ENCODE measurements at regions not wholly inside any gene's neighbourhood (a gene's known extent, or its start where the extent isn't known, plus 50 kb on each side); places are given as distances from the start of the nearest gene placed in this dataset.

- ChIA-PET CTCF (interaction anchor here (1.3 kb wide), 1 partner anchor 678 kb away, joined by 3 read pairs; no protein-coding TSS in a partner anchor), POLR2A (ENCODE audit: unreplicated experiment) (no interaction called here)
- Histone ChIP-seq H3K4me1 (replicated peaks; ENCODE audit: insufficient read depth) (no peaks in the 10 kb centered on the region), H3K4me2 (no peak overlapping the region), H3K36me3 (ENCODE audit: low read depth) (no peaks in the 10 kb centered on the region), H3K9me2 (ENCODE audit: insufficient read depth) (no peaks in the 10 kb centered on the region), H3K27me3 (ENCODE audit: insufficient read depth, low read depth) (no peaks in the 10 kb centered on the region), H4K20me1 (ENCODE audit: insufficient read depth) (no peaks in the 10 kb centered on the region), H3F3A (ENCODE audit: insufficient read depth, low read depth) (no peaks in the 10 kb centered on the region), H3K4me3 (no peak overlapping the region), H2AFZ (no peak overlapping the region), H3K79me2 (ENCODE audit: low read depth) (no peaks in the 10 kb centered on the region), H3K27ac (no peak overlapping the region), H3K9me3 (ENCODE audit: insufficient read depth, low read depth) (no peaks in the 10 kb centered on the region)
- no TSS peak for BruUV-seq (replicated peaks)
- intact Hi-C loops (cut with micrococcal nuclease; ENCODE audit: unreplicated experiment) = no loop called here
- DNase-seq = no peak
- TF ChIP-seq EZH2 (IDR thresholded peaks at IDR 0.05; ENCODE audit: low read depth) (no peak), CTCF (conservative IDR thresholded peaks at IDR 0.05) (no peak)
Observed at GRCh38 chr6:55954436-55954835, 79.0 kb upstream of the BMP5 start.

GRCh38 chr6:55953335-55953734 lies 77.9 kb upstream of the BMP5 start:
- BruUV-seq (replicated peaks) = no TSS peak
- no peak overlapping the region for H2AFZ ChIP-seq
- H3K9me2 ChIP-seq (ENCODE audit: insufficient read depth) = no peaks in the 10 kb centered on the region
- H3K36me3 ChIP-seq (ENCODE audit: low read depth) = no peaks in the 10 kb centered on the region
- no peaks in the 10 kb centered on the region for H3F3A ChIP-seq (ENCODE audit: insufficient read depth, low read depth)
- H3K79me2 ChIP-seq (ENCODE audit: low read depth) = no peaks in the 10 kb centered on the region
- no peaks in the 10 kb centered on the region for H3K9me3 ChIP-seq (ENCODE audit: insufficient read depth, low read depth)
- H3K4me3 ChIP-seq = no peak overlapping the region
- no peak for DNase-seq
- no peaks in the 10 kb centered on the region for H3K4me1 ChIP-seq (replicated peaks; ENCODE audit: insufficient read depth)
- TF ChIP-seq CTCF (conservative IDR thresholded peaks at IDR 0.05) = peak; percentile 60
- TF ChIP-seq EZH2 (IDR thresholded peaks at IDR 0.05; ENCODE audit: low read depth) = no peak
- ChIA-PET POLR2A (ENCODE audit: unreplicated experiment) (no interaction called here), CTCF (no interaction called here)
- H3K4me2 ChIP-seq = peak overlapping the region; percentile 3; the same call in 1 of the 2 replicates
- no peak overlapping the region for H3K27ac ChIP-seq
- intact Hi-C loops (cut with micrococcal nuclease; ENCODE audit: unreplicated experiment) = loop anchor here (2.0 kb wide), 1 partner anchor 509 kb away; no protein-coding TSS in a partner anchor
- H3K27me3 ChIP-seq (ENCODE audit: insufficient read depth, low read depth) = no peaks in the 10 kb centered on the region
- H4K20me1 ChIP-seq (ENCODE audit: insufficient read depth) = no peaks in the 10 kb centered on the region

GRCh38 chr6:55950071-55950814 lies 74.9 kb upstream of the BMP5 start:
- intact Hi-C loops (cut with micrococcal nuclease; ENCODE audit: unreplicated experiment) = no loop called here
- H4K20me1 ChIP-seq (ENCODE audit: insufficient read depth) = no peaks in the 10 kb centered on the region
- no peaks in the 10 kb centered on the region for H3F3A ChIP-seq (ENCODE audit: insufficient read depth, low read depth)
- H3K36me3 ChIP-seq (ENCODE audit: low read depth) = no peaks in the 10 kb centered on the region
- H3K79me2 ChIP-seq (ENCODE audit: low read depth) = no peaks in the 10 kb centered on the region
- H2AFZ ChIP-seq = no peak overlapping the region
- no TSS peak for BruUV-seq (replicated peaks)
- H3K9me3 ChIP-seq (ENCODE audit: insufficient read depth, low read depth) = no peaks in the 10 kb centered on the region
- TF ChIP-seq CTCF (conservative IDR thresholded peaks at IDR 0.05) (no peak), EZH2 (IDR thresholded peaks at IDR 0.05; ENCODE audit: low read depth) (no peak)
- ChIA-PET POLR2A (ENCODE audit: unreplicated experiment) (no interaction called here), CTCF (no interaction called here)
- no peak overlapping the region for H3K4me2 ChIP-seq
- no peaks in the 10 kb centered on the region; the same call in 1 of the 2 replicates for H3K9me2 ChIP-seq (ENCODE audit: insufficient read depth)
- no peak overlapping the region for H3K4me3 ChIP-seq
- no peak for DNase-seq
- H3K27me3 ChIP-seq (ENCODE audit: insufficient read depth, low read depth) = no peaks in the 10 kb centered on the region
- H3K27ac ChIP-seq = no peak overlapping the region
- H3K4me1 ChIP-seq (replicated peaks; ENCODE audit: insufficient read depth) = no peaks in the 10 kb centered on the region
